ENCODE measurements at regions not wholly inside any gene's neighbourhood (a gene's known extent, or its start where the extent isn't known, plus 50 kb on each side); places are given as distances from the start of the nearest gene placed in this dataset.

DNA sequence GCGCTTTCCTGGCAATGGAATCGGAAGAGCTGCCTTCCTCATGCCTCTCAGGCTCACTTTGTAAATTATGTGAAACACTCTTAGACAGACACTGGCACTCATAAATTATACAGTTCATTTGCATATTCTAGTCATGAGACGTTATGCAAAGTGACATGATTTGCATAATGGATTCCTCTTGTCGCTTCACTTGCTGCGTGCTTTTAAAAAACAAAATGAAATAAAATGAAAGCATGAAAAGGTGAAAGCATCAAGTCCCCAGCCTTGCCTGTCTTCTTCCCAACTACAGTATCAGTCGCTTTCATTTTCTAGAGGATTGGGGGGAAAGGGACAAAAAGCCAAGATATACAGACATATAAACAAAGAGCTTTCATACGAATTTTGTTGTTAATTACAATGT lies 252.8 kb upstream of the PMFBP1 start:
- H3K4me3 ChIP-seq (ENCODE audit: low read depth, low read length): no peak overlapping the region

- H3K4me3 ChIP-seq (ENCODE audit: low read depth, low read length): no peak overlapping the region
These were observed 250.4 kb upstream of the PMFBP1 start for GRCh38 chr16:72422308-72422897.

GRCh38 chr16:72419638-72420037 lies 247.7 kb upstream of the PMFBP1 start:
- no peak overlapping the region for H3K4me3 ChIP-seq (ENCODE audit: low read depth, low read length)

GRCh38 chr16:72415379-72415778 lies 243.4 kb upstream of the PMFBP1 start:
- no peak overlapping the region for H3K4me3 ChIP-seq (ENCODE audit: low read depth, low read length)

DNA sequence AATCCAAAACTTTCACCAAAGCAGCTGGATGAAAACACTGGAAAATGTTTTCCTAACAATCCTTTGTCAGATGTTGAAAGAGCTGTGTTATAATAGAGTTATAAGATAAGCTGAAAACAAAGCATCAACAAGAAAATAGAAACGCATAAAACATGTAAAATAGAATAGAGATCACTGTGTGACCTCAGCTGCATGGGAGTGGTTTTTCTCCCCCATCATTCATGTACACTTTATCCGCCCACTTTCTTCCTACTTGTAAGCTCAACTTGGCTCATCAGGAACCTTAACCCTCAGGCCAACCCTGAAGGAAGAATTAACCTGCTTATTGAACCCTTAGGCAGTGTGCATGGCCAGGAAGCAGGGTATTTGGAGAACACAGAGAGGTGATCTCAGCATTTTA lies 238.5 kb upstream of the PMFBP1 start:
- no peak overlapping the region for H3K4me3 ChIP-seq (ENCODE audit: low read depth, low read length)

DNA sequence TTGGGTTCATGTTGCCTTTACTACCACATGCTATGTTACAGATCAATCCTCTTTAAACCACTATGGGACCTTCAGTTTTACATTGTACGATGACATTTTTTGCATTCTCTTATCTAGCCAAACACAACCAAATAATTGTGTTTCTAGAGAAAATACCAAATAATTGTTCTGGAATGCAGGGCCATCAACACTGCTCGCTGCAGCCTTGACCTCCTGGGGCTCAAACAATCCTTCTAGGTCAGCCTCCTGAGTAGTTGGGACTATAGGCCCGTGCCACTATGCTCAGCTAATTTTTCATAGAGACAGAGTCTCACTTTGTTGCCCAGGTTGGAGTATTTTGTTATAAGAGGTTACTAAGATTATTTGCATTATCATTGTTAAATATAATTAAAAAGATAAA lies 237.5 kb upstream of the PMFBP1 start:
- no peak overlapping the region for H3K4me3 ChIP-seq (ENCODE audit: low read depth, low read length)

GRCh38 chr16:72406390-72406789 lies 234.4 kb upstream of the PMFBP1 start:
- H3K4me3 ChIP-seq (ENCODE audit: low read depth, low read length): no peak overlapping the region

GRCh38 chr16:72404299-72404698 lies 232.3 kb upstream of the PMFBP1 start:
- H3K4me3 ChIP-seq (ENCODE audit: low read depth, low read length): no peak overlapping the region

DNA sequence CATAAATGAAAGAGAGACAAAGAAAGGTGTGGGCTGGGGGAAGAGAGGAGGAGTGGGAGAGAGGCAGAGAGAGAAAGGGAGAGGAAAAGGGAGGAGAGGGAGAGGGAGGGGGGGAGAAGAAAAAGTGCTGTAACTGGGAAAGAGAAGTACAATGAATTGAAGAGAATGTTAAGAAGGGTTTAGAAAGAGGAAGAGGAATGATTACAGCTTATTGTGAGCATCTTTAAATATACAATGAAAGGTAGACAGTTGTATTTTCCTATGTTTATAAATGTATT lies 229.1 kb upstream of the PMFBP1 start:
- H3K4me3 ChIP-seq (ENCODE audit: low read depth, low read length): no peak overlapping the region

GRCh38 chr16:72400257-72401083 lies 228.5 kb upstream of the PMFBP1 start:
- H3K4me3 ChIP-seq (ENCODE audit: low read depth, low read length): no peak overlapping the region

- no peak overlapping the region for H3K4me3 ChIP-seq (ENCODE audit: low read depth, low read length)
These were observed 227.9 kb upstream of the PMFBP1 start for GRCh38 chr16:72399811-72400210.

DNA sequence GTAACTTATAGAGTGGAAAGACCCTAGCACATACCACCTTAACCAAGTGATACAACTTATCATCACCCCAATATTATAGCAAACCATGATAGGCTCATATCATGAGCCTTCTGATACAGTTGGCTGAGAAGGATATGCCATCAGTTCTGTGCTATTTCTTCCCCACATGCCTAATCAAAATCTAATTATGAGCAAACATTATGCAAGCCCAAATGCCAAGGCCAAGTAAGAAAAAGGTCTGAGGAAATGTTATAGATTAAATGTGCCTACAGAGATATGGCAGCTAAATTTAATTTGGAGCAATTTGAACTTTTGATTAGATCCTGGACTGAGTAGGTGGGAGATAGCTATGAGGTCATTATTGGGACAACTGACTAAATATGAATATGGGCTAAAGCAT lies 225.9 kb upstream of the PMFBP1 start:
- no peak overlapping the region for H3K4me3 ChIP-seq (ENCODE audit: low read depth, low read length)

GRCh38 chr16:72394526-72394925 lies 222.6 kb upstream of the PMFBP1 start:
- no peak overlapping the region for H3K4me3 ChIP-seq (ENCODE audit: low read depth, low read length)

GRCh38 chr16:72389791-72390190 lies 217.8 kb upstream of the PMFBP1 start:
- no peak overlapping the region for H3K4me3 ChIP-seq (ENCODE audit: low read depth, low read length)

DNA sequence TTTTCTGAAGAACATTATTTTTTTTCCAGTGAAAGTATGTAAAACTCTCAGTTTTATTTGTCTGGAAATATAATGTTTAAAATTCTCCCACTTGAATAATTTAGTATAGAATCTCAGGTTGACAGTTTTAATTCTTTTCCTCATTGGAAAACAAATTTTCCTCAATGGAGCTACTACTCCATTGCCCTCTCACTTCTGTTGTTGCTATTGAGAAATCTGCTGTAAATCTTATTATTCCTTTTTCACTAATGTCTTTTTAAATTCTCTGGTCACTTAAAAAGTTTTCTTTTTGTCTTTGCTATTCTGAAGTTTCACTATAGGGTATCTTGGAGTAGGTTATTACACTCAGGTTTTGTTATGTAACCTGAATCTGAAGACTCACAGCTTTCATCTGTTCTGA lies 216.1 kb upstream of the PMFBP1 start:
- H3K4me3 ChIP-seq (ENCODE audit: low read depth, low read length): no peak overlapping the region

DNA sequence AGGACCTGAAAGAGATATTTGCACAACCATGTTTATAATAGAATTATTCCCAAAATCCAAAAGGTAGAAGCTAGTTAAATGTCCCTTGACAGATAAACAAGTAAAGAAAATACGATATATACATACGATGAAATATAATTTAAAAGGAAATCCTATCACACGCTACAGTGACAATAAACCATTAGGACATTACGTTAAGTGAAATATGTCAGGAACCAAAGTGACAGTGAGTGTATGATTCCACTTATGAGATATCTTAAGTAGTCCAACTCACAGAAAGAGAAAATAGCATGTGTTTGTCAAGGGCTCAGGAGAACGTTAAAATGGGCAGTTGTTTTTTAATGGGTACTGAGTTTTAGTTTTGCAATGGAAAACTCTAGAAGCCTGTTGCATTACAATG lies 212.7 kb upstream of the PMFBP1 start:
- no peak overlapping the region for H3K4me3 ChIP-seq (ENCODE audit: low read depth, low read length)

- H3K4me3 ChIP-seq (ENCODE audit: low read depth, low read length): no peak overlapping the region
These were observed 208.3 kb upstream of the PMFBP1 start for GRCh38 chr16:72380283-72380682.

- H3K4me3 ChIP-seq (ENCODE audit: low read depth, low read length): no peak overlapping the region
These were observed 201.2 kb upstream of the PMFBP1 start for GRCh38 chr16:72373201-72373600.

GRCh38 chr16:72372087-72373045 lies 200.4 kb upstream of the PMFBP1 start:
- H3K4me3 ChIP-seq (ENCODE audit: low read depth, low read length): no peak overlapping the region

DNA sequence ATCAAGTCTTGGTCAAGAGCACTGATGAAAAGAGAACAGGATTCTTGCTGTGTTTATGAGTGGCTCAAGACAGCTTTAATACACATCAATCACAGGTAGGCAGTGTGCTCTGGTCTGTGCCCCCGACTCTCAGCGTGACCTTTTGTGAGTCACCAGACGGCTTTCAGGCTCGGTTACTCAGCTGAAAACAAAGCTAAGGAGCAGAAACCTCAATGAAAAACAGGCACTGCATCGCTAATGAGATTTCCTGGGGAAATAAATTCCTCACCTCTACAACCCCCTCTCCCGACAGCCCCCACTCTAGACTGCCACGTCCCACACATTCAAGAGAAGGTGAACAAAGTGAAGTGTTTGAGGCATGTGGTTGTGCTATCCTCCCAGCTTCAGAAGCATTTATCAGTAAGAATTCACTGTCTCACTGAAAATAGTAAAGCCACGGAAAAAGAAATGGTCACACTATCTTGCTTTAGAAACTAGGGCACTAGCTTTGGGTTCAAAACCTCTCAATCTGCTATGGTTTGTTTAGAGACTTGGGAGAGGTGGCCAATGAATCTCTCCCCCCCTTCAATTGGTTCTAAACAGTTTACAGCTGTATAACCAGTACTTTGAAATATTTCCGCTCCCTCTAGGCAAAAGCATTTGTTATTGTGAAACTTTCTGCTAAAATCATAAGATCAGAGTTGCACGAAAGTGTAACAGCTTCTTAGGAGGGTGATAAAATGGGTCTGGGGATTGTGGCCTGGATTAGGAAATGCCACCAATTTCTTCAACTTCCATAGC lies 199.5 kb upstream of the PMFBP1 start:
- H3K4me3 ChIP-seq (ENCODE audit: low read depth, low read length): no peak overlapping the region

DNA sequence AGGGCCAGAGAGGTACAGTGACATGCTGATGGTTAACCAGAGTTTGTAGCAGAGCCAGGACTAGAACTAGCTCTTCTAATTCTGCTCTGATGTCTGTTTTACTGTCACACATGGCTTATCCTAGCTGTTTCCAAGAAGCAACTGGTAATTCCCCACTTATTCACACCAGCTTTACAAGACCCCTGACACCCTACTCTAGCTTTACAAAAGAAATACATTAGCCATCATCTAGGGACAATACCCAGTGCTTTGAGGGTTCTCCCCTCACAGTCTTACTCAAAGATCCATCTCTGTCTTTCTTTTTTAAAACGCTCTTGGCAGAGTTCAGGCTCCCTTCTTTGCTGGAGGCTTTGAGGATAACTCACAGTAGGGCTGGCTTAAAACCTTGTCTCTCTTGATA lies 197.3 kb upstream of the PMFBP1 start:
- no peak overlapping the region for H3K4me3 ChIP-seq (ENCODE audit: low read depth, low read length)
